ENCODE measurements at regions not wholly inside any gene's neighbourhood (a gene's known extent, or its start where the extent isn't known, plus 50 kb on each side); places are given as distances from the start of the nearest gene placed in this dataset.

DNA sequence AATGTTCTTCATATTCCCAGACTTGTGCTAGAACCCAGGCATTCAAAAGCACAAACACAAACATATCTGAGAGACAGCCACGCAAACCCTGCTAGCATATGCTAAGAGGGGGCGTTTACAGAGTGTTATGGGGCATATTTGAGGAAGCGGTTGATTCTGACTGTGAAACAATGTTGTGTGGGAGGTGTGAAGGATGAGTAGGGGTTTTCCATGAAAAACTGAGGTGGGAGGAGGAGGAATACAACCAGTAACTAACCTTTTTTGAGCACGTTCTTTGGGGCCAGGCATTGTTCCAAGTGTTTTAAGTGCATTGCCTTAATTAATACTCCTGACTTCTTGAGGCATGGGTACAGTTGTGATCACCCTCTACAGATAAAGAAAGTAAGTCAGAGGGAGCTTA, 499.5 kb downstream of the AACS start:
- ATAC-seq (peak; percentile 52), FAIRE-seq (no peak), DNase-seq (ENCODE audit: low read depth, low spot score) (no peak)
- Histone ChIP-seq H3K36me3 (ENCODE audit: control insufficient read depth in 2 of 2, insufficient read depth in 2 of 2, low read length in 1 of 2) (no peaks in the 10 kb centered on the region), H3K4me1 (ENCODE audit: control insufficient read depth, insufficient read depth, low read length) (no peaks in the 10 kb centered on the region), H3K4me2 (ENCODE audit: control insufficient read depth, insufficient read depth) (no peak overlapping the region), H3K4me3 (no peak overlapping the region), H4K20me1 (ENCODE audit: control insufficient read depth, insufficient read depth) (no peaks in the 10 kb centered on the region), H3K27ac (ENCODE audit: control insufficient read depth, insufficient read depth) (no peak overlapping the region), H3K9ac (ENCODE audit: control insufficient read depth, insufficient read depth, low read length) (no peak overlapping the region), H3K27me3 (replicated peaks in 1 of 2; ENCODE audit: control insufficient read depth in 2 of 2, insufficient read depth in 2 of 2, low read length in 1 of 2) (no peaks in the 10 kb centered on the region), H3K9me3 (replicated peaks; ENCODE audit: control insufficient read depth, insufficient read depth, low read length) (no peaks in the 10 kb centered on the region), H3K79me2 (ENCODE audit: control insufficient read depth, insufficient read depth, low read length) (no peaks in the 10 kb centered on the region), H2AFZ (ENCODE audit: control insufficient read depth, low read depth, low read length) (no peak overlapping the region)
- ChIA-PET RAD21 (ENCODE audit: unreplicated experiment) (interaction anchor here (1.1 kb wide), 1 partner anchor 15 kb away, joined by 4 read pairs; no protein-coding TSS in a partner anchor), CTCF (interaction anchor here (0.6 kb wide), 1 partner anchor 1365 kb away, joined by 3 read pairs; no protein-coding TSS in a partner anchor), POLR2A (no interaction called here), SMC1A (ENCODE audit: uncharacterized antibody, unreplicated experiment) (interaction anchor here (1.0 to 1.2 kb wide), 4 partner anchors 9 to 15 kb away, joined by 3 to 4 read pairs (median 3); no protein-coding TSS in a partner anchor)
- in situ Hi-C loops (cut with MboI) (no loop called here), intact Hi-C loops (cut with micrococcal nuclease; ENCODE audit: unreplicated experiment) (no loop called here)
- BruUV-seq (replicated peaks), result no TSS peak
- WGBS (ENCODE audit: insufficient coverage, insufficient replicate concordance, low lambda C conversion rate, missing lambda C conversion rate), result 9% methylated on average over 4 of the region's 4 CpGs
- peak in 1 of 2 experiments; percentile 35; a peak in 1 of 4 replicates for TF ChIP-seq BHLHE40 (IDR thresholded peaks at IDR 0.05; ENCODE audit: borderline replicate concordance in 1 of 2, low read depth in 2 of 2, low read length in 1 of 2)
- 0 out of 2 replicates have a peak, but pooled peaks have one; percentile 15 for TF ChIP-seq NBN (IDR thresholded peaks at IDR 0.05)
- TF ChIP-seq MTA2 (IDR thresholded peaks at IDR 0.05; ENCODE audit: low read depth), result peak; percentile 49; the same call in 1 of the 2 replicates
- TF ChIP-seq ETV6 (conservative IDR thresholded peaks at IDR 0.05 in 1 of 2, IDR thresholded peaks at IDR 0.05 in 1 of 2; ENCODE audit: borderline replicate concordance in 1 of 2, low read depth in 1 of 2), result no peak
- peak; percentile 85 for TF ChIP-seq IKZF1 (conservative IDR thresholded peaks at IDR 0.05)
- TF ChIP-seq, protein P1, sequence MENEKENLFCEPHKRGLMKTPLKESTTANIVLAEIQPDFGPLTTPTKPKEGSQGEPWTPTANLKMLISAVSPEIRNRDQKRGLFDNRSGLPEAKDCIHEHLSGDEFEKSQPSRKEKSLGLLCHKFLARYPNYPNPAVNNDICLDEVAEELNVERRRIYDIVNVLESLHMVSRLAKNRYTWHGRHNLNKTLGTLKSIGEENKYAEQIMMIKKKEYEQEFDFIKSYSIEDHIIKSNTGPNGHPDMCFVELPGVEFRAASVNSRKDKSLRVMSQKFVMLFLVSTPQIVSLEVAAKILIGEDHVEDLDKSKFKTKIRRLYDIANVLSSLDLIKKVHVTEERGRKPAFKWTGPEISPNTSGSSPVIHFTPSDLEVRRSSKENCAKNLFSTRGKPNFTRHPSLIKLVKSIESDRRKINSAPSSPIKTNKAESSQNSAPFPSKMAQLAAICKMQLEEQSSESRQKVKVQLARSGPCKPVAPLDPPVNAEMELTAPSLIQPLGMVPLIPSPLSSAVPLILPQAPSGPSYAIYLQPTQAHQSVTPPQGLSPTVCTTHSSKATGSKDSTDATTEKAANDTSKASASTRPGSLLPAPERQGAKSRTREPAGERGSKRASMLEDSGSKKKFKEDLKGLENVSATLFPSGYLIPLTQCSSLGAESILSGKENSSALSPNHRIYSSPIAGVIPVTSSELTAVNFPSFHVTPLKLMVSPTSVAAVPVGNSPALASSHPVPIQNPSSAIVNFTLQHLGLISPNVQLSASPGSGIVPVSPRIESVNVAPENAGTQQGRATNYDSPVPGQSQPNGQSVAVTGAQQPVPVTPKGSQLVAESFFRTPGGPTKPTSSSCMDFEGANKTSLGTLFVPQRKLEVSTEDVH (IDR thresholded peaks at IDR 0.05; ENCODE audit: low read depth, partially characterized antibody), result no peak
- TF ChIP-seq, protein P2, sequence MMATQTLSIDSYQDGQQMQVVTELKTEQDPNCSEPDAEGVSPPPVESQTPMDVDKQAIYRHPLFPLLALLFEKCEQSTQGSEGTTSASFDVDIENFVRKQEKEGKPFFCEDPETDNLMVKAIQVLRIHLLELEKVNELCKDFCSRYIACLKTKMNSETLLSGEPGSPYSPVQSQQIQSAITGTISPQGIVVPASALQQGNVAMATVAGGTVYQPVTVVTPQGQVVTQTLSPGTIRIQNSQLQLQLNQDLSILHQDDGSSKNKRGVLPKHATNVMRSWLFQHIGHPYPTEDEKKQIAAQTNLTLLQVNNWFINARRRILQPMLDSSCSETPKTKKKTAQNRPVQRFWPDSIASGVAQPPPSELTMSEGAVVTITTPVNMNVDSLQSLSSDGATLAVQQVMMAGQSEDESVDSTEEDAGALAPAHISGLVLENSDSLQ (IDR thresholded peaks at IDR 0.05), result no peak
- TF ChIP-seq ZNF274 (IDR thresholded peaks at IDR 0.05; ENCODE audit: insufficient read depth, insufficient read length), result no peak
- no peak for TF ChIP-seq NR2F1 (conservative IDR thresholded peaks at IDR 0.05)
- TF ChIP-seq, protein P3, sequence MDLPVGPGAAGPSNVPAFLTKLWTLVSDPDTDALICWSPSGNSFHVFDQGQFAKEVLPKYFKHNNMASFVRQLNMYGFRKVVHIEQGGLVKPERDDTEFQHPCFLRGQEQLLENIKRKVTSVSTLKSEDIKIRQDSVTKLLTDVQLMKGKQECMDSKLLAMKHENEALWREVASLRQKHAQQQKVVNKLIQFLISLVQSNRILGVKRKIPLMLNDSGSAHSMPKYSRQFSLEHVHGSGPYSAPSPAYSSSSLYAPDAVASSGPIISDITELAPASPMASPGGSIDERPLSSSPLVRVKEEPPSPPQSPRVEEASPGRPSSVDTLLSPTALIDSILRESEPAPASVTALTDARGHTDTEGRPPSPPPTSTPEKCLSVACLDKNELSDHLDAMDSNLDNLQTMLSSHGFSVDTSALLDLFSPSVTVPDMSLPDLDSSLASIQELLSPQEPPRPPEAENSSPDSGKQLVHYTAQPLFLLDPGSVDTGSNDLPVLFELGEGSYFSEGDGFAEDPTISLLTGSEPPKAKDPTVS (IDR thresholded peaks at IDR 0.05; ENCODE audit: low read depth, low read length), result no peak
- TF ChIP-seq MXI1 (IDR thresholded peaks at IDR 0.05; ENCODE audit: low read depth, low read length), result no peak
- TF ChIP-seq STAT3 (IDR thresholded peaks at IDR 0.05; ENCODE audit: low read depth, low read length), result no peak
- no peak for TF ChIP-seq ZNF24 (IDR thresholded peaks at IDR 0.05)
- TF ChIP-seq PAX5 (IDR thresholded peaks at IDR 0.05; ENCODE audit: borderline replicate concordance, low read depth, low read length), result no peak
- TF ChIP-seq RBBP5 (conservative IDR thresholded peaks at IDR 0.05), result no peak
- no peak for TF ChIP-seq EGR1 (IDR thresholded peaks at IDR 0.05; ENCODE audit: borderline replicate concordance in 1 of 2, low read depth in 2 of 2, low read length in 2 of 2)
- TF ChIP-seq IKZF2 (IDR thresholded peaks at IDR 0.05), result peak; percentile 61 to 88; a peak in 2 of 4 replicates
- no peak for TF ChIP-seq MTA3 (IDR thresholded peaks at IDR 0.05; ENCODE audit: borderline replicate concordance, low read length)
- TF ChIP-seq ZNF384 (IDR thresholded peaks at IDR 0.05; ENCODE audit: borderline replicate concordance, low read depth, low read length), result no peak
